ENCODE measurements at regions not wholly inside any gene's neighbourhood (a gene's known extent, or its start where the extent isn't known, plus 50 kb on each side); places are given as distances from the start of the nearest gene placed in this dataset.

GRCh38 chr3:135491491-135492205 is 473.9 kb upstream of the PPP2R3A start:
- no peak overlapping the region for H3K4me2 ChIP-seq (replicated peaks; ENCODE audit: extremely low read depth, low read length, poor library complexity, severe bottlenecking)
- no peaks in the 10 kb centered on the region for H3K27me3 ChIP-seq (ENCODE audit: control insufficient read depth in 2 of 2, insufficient read depth in 2 of 2, low read length in 2 of 2)
- intact Hi-C loops (cut with micrococcal nuclease) = no loop called here
- WGBS (ENCODE audit: insufficient coverage) = 100% methylated on average over 3 of the region's 5 CpGs
- no peaks in the 10 kb centered on the region for H3K9me3 ChIP-seq (replicated peaks in 1 of 2; ENCODE audit: control insufficient read depth in 1 of 2, insufficient read depth in 1 of 2, low read length in 2 of 2)
- Mint-ChIP-seq H3K27me3 (ENCODE audit: low read depth in 3 of 3) (no peaks in the 10 kb centered on the region), H3K4me3 (no peak overlapping the region), H3K36me3 (no peaks in the 10 kb centered on the region), H3K4me1 (no peaks in the 10 kb centered on the region), H3K27ac (no peak overlapping the region), H3K9me3 (peaks cover 0 to 2% (median 0%) of the 10 kb centered on the region in 7 donors)
- no peaks in the 10 kb centered on the region for H3K36me3 ChIP-seq (replicated peaks in 1 of 2; ENCODE audit: control insufficient read depth in 1 of 2, insufficient read depth in 2 of 2, low read length in 2 of 2)
- no peak for DNase-seq
- H3K4me3 ChIP-seq (replicated peaks in 1 of 3; ENCODE audit: low read depth in 2 of 3, low read length in 3 of 3) = no peak overlapping the region
- no peak overlapping the region for H3K9ac ChIP-seq (ENCODE audit: insufficient read depth, low read length, poor library complexity, severe bottlenecking)
- H3K4me1 ChIP-seq (ENCODE audit: control insufficient read depth in 1 of 2, insufficient read depth in 2 of 2, low read length in 2 of 2) = no peaks in the 10 kb centered on the region
- no peak overlapping the region for H3K27ac ChIP-seq (ENCODE audit: low read depth in 1 of 2, low read length in 2 of 2)
- TF ChIP-seq CTCF (IDR thresholded peaks at IDR 0.05) = no peak
- no peaks in the 10 kb centered on the region for H3K79me2 ChIP-seq (ENCODE audit: insufficient read depth, low read length)
- H4K20me1 ChIP-seq (ENCODE audit: insufficient read depth, low read length) = no peaks in the 10 kb centered on the region
- no peak overlapping the region for H2AFZ ChIP-seq (ENCODE audit: insufficient read depth, low read depth, low read length, poor library complexity, severe bottlenecking)

GRCh38 chr3:135495891-135496290 is 469.6 kb upstream of the PPP2R3A start:
- TF ChIP-seq CTCF (IDR thresholded peaks at IDR 0.05) = no peak
- Histone ChIP-seq H3K36me3 (replicated peaks in 1 of 2; ENCODE audit: control insufficient read depth in 1 of 2, insufficient read depth in 2 of 2, low read length in 2 of 2) (no peaks in the 10 kb centered on the region), H3K9ac (ENCODE audit: insufficient read depth, low read length, poor library complexity, severe bottlenecking) (no peak overlapping the region), H3K27me3 (ENCODE audit: control insufficient read depth in 2 of 2, insufficient read depth in 2 of 2, low read length in 2 of 2) (no peaks in the 10 kb centered on the region), H3K27ac (ENCODE audit: low read depth in 1 of 2, low read length in 2 of 2) (no peak overlapping the region), H2AFZ (ENCODE audit: insufficient read depth, low read depth, low read length, poor library complexity, severe bottlenecking) (no peak overlapping the region), H3K4me1 (ENCODE audit: control insufficient read depth in 1 of 2, insufficient read depth in 2 of 2, low read length in 2 of 2) (peaks cover 0 to 8% of the 10 kb centered on the region in 2 donors), H3K4me2 (replicated peaks; ENCODE audit: extremely low read depth, low read length, poor library complexity, severe bottlenecking) (no peak overlapping the region), H3K4me3 (replicated peaks in 1 of 3; ENCODE audit: low read depth in 2 of 3, low read length in 3 of 3) (no peak overlapping the region), H4K20me1 (ENCODE audit: insufficient read depth, low read length) (no peaks in the 10 kb centered on the region), H3K79me2 (ENCODE audit: insufficient read depth, low read length) (no peaks in the 10 kb centered on the region), H3K9me3 (replicated peaks in 1 of 2; ENCODE audit: control insufficient read depth in 1 of 2, insufficient read depth in 1 of 2, low read length in 2 of 2) (no peaks in the 10 kb centered on the region)
- Mint-ChIP-seq H3K9me3 (peaks cover 0 to 5% (median 2%) of the 10 kb centered on the region in 7 donors), H3K27me3 (ENCODE audit: low read depth in 3 of 3) (peaks cover 0 to 2% (median 0%) of the 10 kb centered on the region in 3 donors), H3K4me3 (no peak overlapping the region), H3K36me3 (no peaks in the 10 kb centered on the region), H3K4me1 (peaks cover 9% of the 10 kb centered on the region), H3K27ac (no peak overlapping the region)
- intact Hi-C loops (cut with micrococcal nuclease) = no loop called here
- DNase-seq = no peak
- no CpG with 5 or more reads among the region's 3 CpGs for WGBS (ENCODE audit: insufficient coverage)
